HEK293 (cell line): ENCODE measurements at regions not wholly inside any gene's neighbourhood (a gene's known extent, or its start where the extent isn't known, plus 50 kb on each side); places are given as distances from the start of the nearest gene placed in this dataset.

ENCODE experiments used
- CTCF ChIA-PET: fragments of 350-600 bp; formaldehyde crosslinking; extraction: SDS; loops from one replicate; lab custom pipeline; 2021; ENCODE audit warnings: antibody characterized with exemption; lab: Yijun Ruan, JAX
- POLR2A ChIA-PET: fragments of 300-600 bp; formaldehyde crosslinking; extraction: SDS; loops from one replicate; lab custom pipeline; 2020; ENCODE audit warnings: antibody characterized with exemption, inconsistent platforms; lab: Yijun Ruan, JAX
- H3K27ac ChIP-seq: fragments of 200-500 bp; sonication (Bioruptor generic); 2 replicates; pipeline ENCODE4 v1.5.1; 2014; ENCODE audit warnings: low read depth, low read length, control low read depth, inconsistent platforms; ENCODE audit errors: extremely low read depth
- H3K36me3 ChIP-seq, 2 experiments: fragments of 200-500 bp in 1 of 2; sonication (Bioruptor generic) in 1 of 2; 1 replicate in 1 of 2; 2 replicates in 1 of 2; pipeline ENCODE4 v1.5.1; 2014 to 2017; ENCODE audit warnings: inconsistent platforms in 2 of 2, low read length in 2 of 2; ENCODE audit not compliant: control insufficient read depth in 2 of 2, insufficient read depth in 1 of 2
- H3K4me1 ChIP-seq: fragments of 200-500 bp; sonication (Bioruptor generic); 2 replicates; pipeline ENCODE4 v1.5.1; 2014; ENCODE audit warnings: mild to moderate bottlenecking, low read length, inconsistent platforms; ENCODE audit not compliant: control insufficient read depth, insufficient read depth
- H3K4me3 ChIP-seq: 2 replicates; pipeline ENCODE4 v1.5.1; 2011; ENCODE audit warnings: low read depth, mild to moderate bottlenecking, control low read depth, low read length, moderate library complexity
- H3K9me3 ChIP-seq: fragments of 200-500 bp; sonication (Bioruptor generic); 2 replicates; pipeline ENCODE4 v1.5.1; 2014; ENCODE audit warnings: low read depth, low read length, inconsistent platforms; ENCODE audit not compliant: control insufficient read depth, insufficient read depth
- CTCF ChIP-seq: fragments of 450-650 bp; formaldehyde crosslinking; IDR thresholded peaks from 2 replicates; pipeline ENCODE4 v1.5.1; 2016; ENCODE audit warnings: missing biosample characterization, missing genetic modification characterization
- EGR2 ChIP-seq: fragments of 450-650 bp; formaldehyde crosslinking; IDR thresholded peaks from 2 replicates; pipeline ENCODE4 v1.5.1; 2016; ENCODE audit warnings: low read depth, missing biosample characterization, missing genetic modification characterization
- MYNN ChIP-seq: fragments of 450-650 bp; formaldehyde crosslinking; IDR thresholded peaks from 2 replicates; pipeline ENCODE4 v1.5.1; 2016; ENCODE audit warnings: missing biosample characterization, missing genetic modification characterization, borderline replicate concordance
- OSR2 ChIP-seq: fragments of 450-650 bp; formaldehyde crosslinking; IDR thresholded peaks from 2 replicates; pipeline ENCODE4 v1.5.1; 2016; ENCODE audit warnings: missing biosample characterization, missing genetic modification characterization
- REPIN1 ChIP-seq: fragments of 450-650 bp; formaldehyde crosslinking; IDR thresholded peaks from 2 replicates; pipeline ENCODE4 v1.5.1; 2017; ENCODE audit warnings: missing biosample characterization, missing genetic modification characterization, low read depth
- SP3 ChIP-seq: fragments of 450-650 bp; formaldehyde crosslinking; IDR thresholded peaks from 2 replicates; pipeline ENCODE4 v1.5.1; 2016; ENCODE audit warnings: missing biosample characterization, missing genetic modification characterization
- TRIM28 ChIP-seq: IDR thresholded peaks from 2 replicates; pipeline ENCODE4 v1.6.1; 2011; ENCODE audit warnings: low read length, control low read depth, borderline replicate concordance
- ZBTB6 ChIP-seq: fragments of 450-650 bp; formaldehyde crosslinking; IDR thresholded peaks from 2 replicates; pipeline ENCODE4 v1.5.1; 2017; ENCODE audit warnings: missing biosample characterization, missing genetic modification characterization
- ZFP69B ChIP-seq: fragments of 450-650 bp; formaldehyde crosslinking; IDR thresholded peaks from 2 replicates; pipeline ENCODE4 v1.5.1; 2016; ENCODE audit warnings: missing biosample characterization, missing genetic modification characterization
- ZNF10 ChIP-seq: fragments of 450-650 bp; formaldehyde crosslinking; IDR thresholded peaks from 2 replicates; pipeline ENCODE4 v1.5.1; 2017; ENCODE audit warnings: missing biosample characterization, missing genetic modification characterization
- ZNF211 ChIP-seq: fragments of 450-650 bp; formaldehyde crosslinking; IDR thresholded peaks from 2 replicates; pipeline ENCODE4 v1.5.1; 2016; ENCODE audit warnings: low read depth, missing biosample characterization, missing genetic modification characterization
- ZNF223 ChIP-seq: fragments of 450-650 bp; formaldehyde crosslinking; IDR thresholded peaks from 2 replicates; pipeline ENCODE4 v1.5.1; 2016; ENCODE audit warnings: missing biosample characterization, missing genetic modification characterization
- ZNF266 ChIP-seq: fragments of 450-650 bp; formaldehyde crosslinking; IDR thresholded peaks from 2 replicates; pipeline ENCODE4 v1.5.1; 2016; ENCODE audit warnings: missing biosample characterization, missing genetic modification characterization, low read depth
- ZNF449 ChIP-seq: fragments of 450-650 bp; formaldehyde crosslinking; IDR thresholded peaks from 2 replicates; pipeline ENCODE4 v1.5.1; 2017; ENCODE audit warnings: missing biosample characterization, mild to moderate bottlenecking, missing genetic modification characterization, moderate library complexity
- ZNF513 ChIP-seq: fragments of 450-650 bp; IDR thresholded peaks from 2 replicates; pipeline ENCODE4 v1.5.1; 2018; ENCODE audit warnings: missing biosample characterization, missing genetic modification characterization
- ZNF555 ChIP-seq: fragments of 450-650 bp; formaldehyde crosslinking; conservative IDR thresholded peaks from 2 replicates; pipeline ENCODE4 v1.5.1; 2017; ENCODE audit warnings: missing biosample characterization, mild to moderate bottlenecking, missing genetic modification characterization, inconsistent platforms
- ZNF585B ChIP-seq: fragments of 450-650 bp; formaldehyde crosslinking; IDR thresholded peaks from 2 replicates; pipeline ENCODE4 v1.5.1; 2016; ENCODE audit warnings: missing biosample characterization, missing genetic modification characterization
- ZNF623 ChIP-seq: fragments of 450-650 bp; formaldehyde crosslinking; IDR thresholded peaks from 2 replicates; pipeline ENCODE4 v1.5.1; 2016; ENCODE audit warnings: missing biosample characterization, missing genetic modification characterization
- ZNF629 ChIP-seq: fragments of 450-650 bp; formaldehyde crosslinking; IDR thresholded peaks from 2 replicates; pipeline ENCODE4 v1.5.1; 2017; ENCODE audit warnings: missing biosample characterization, missing genetic modification characterization
- ZNF639 ChIP-seq: fragments of 450-650 bp; formaldehyde crosslinking; IDR thresholded peaks from 2 replicates; pipeline ENCODE4 v1.5.1; 2016; ENCODE audit warnings: missing biosample characterization, missing genetic modification characterization
- ZNF768 ChIP-seq: fragments of 450-650 bp; formaldehyde crosslinking; IDR thresholded peaks from 2 replicates; pipeline ENCODE4 v1.5.1; 2018; ENCODE audit warnings: missing biosample characterization, mild to moderate bottlenecking, missing genetic modification characterization
- ZNF776 ChIP-seq: fragments of 450-650 bp; formaldehyde crosslinking; IDR thresholded peaks from 2 replicates; pipeline ENCODE4 v1.5.0; 2017; ENCODE audit warnings: missing biosample characterization, missing genetic modification characterization, borderline replicate concordance
- ZSCAN5A ChIP-seq: fragments of 450-650 bp; formaldehyde crosslinking; IDR thresholded peaks from 2 replicates; pipeline ENCODE4 v1.5.1; 2016; ENCODE audit warnings: missing biosample characterization, missing genetic modification characterization

GRCh38 chr9:18071651-18072060 is 402.3 kb upstream of the ADAMTSL1 start:
- Histone ChIP-seq H3K9me3 (no peaks in the 10 kb centered on the region), H3K4me3 (no peak overlapping the region)
- TF ChIP-seq ZNF585B (tag by site-specific recombination) (no peak), ZNF629 (tag by site-specific recombination) (no peak), EGR2 (tag by site-specific recombination) (no peak), ZNF555 (tag by site-specific recombination) (no peak), SP3 (tag by site-specific recombination) (no peak), OSR2 (tag by site-specific recombination) (no peak), ZSCAN5A (tag by site-specific recombination) (no peak), ZBTB6 (no peak), ZNF639 (tag by site-specific recombination) (no peak), CTCF (tag by site-specific recombination) (no peak), REPIN1 (tag by site-specific recombination) (no peak), ZNF211 (tag by site-specific recombination) (no peak)
- TF ChIP-seq, all 188 proteins: peak for 0
- Histone ChIP-seq H3K27ac (no peak overlapping the region), H3K36me3 (no peaks in the 10 kb centered on the region), H3K4me1 (no peaks in the 10 kb centered on the region)
- CTCF ChIA-PET, result interaction anchor here (0.8 to 1.7 kb wide), 2 partner anchors 11 to 141 kb away, joined by 3 to 7 read pairs; no protein-coding TSS in a partner anchor
- POLR2A ChIA-PET, result no interaction called here

GRCh38 chr9:18073002-18073401 is 401.0 kb upstream of the ADAMTSL1 start:
- Histone ChIP-seq H3K4me3 (no peak overlapping the region), H3K36me3 (no peaks in the 10 kb centered on the region), H3K4me1 (no peaks in the 10 kb centered on the region), H3K27ac (no peak overlapping the region), H3K9me3 (no peaks in the 10 kb centered on the region)
- ChIA-PET POLR2A (no interaction called here), CTCF (interaction anchor here (0.6 to 1.7 kb wide), 3 partner anchors 12 to 262 kb away, joined by 3 to 7 read pairs (median 4); no protein-coding TSS in a partner anchor)
- no peak for TF ChIP-seq TRIM28
- no peak for TF ChIP-seq ZNF768
- no peak for TF ChIP-seq ZNF513 (tag by site-specific recombination)
- TF ChIP-seq ZNF10 (tag by site-specific recombination), result no peak
- TF ChIP-seq ZNF223 (tag by site-specific recombination), result no peak
- no peak for TF ChIP-seq ZNF776 (tag by site-specific recombination)
- TF ChIP-seq MYNN, result no peak
- TF ChIP-seq ZNF623 (tag by site-specific recombination), result no peak
- TF ChIP-seq ZFP69B (tag by site-specific recombination), result no peak
- TF ChIP-seq ZNF449 (tag by site-specific recombination), result no peak
- TF ChIP-seq ZNF266 (tag by site-specific recombination), result no peak
